Stimulated activated CD4-positive, alpha-beta T cell treated with anti-CD3 and anti-CD28 coated beads, TNF-alpha, amount 100 ng/mL, for 48 hours (primary cell): ENCODE measurements at regions not wholly inside any gene's neighbourhood (a gene's known extent, or its start where the extent isn't known, plus 50 kb on each side); places are given as distances from the start of the nearest gene placed in this dataset.
"Not testable (repeated sequence)": the region's sequence is repeated elsewhere in the genome, so short reads cannot be mapped to it uniquely, and the experiment has no call there.

Experiments
- DNase-seq, 3 donors: peaks; one replicate each; pipeline ENCODE4 v3.0.0-alpha.2; 2020; ENCODE audit warnings: low read depth in 3 of 3

DNA sequence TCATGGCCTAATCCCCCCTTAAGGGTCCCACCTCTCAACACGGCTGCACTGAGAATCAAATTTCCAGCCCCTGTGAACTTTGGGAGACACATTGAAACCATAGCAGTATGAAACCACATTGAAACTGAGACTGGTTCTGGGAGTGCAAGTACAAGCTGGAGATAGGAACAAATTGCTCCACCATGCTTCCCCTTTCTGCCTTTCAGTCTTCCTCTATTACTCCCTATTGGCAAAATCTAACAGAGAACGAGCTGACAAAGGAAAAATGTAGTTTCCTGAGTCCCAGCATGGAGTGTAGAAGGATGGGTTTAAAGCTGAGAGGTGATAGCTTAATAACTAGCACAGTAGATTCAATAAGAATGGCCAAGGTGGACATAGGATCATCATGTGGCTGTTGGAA lies 161.7 kb upstream of the RPL34 start:
- DNase-seq = no peak

DNA sequence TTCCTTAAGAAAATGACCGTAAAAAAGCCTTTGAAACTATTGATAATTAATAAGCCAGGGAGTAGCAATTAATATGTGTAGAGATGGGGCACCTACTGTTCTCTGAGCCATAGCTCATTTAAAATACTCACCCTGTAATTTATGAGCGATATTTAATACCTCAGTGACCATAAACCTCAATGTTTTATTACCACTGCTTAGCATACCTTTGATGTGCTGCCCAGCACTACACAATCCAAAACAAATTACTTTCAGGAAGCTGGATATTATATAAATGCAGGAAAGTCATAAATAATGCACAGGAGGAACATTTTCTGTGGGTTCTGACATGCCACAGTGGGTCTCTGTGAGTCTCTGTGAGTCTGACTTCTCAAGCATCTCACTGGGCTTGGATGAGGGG lies 166.1 kb upstream of the RPL34 start:
- DNase-seq = no peak

- no peak for DNase-seq
Observed at GRCh38 chr4:108453366-108453765, 167.0 kb upstream of the RPL34 start.

DNA sequence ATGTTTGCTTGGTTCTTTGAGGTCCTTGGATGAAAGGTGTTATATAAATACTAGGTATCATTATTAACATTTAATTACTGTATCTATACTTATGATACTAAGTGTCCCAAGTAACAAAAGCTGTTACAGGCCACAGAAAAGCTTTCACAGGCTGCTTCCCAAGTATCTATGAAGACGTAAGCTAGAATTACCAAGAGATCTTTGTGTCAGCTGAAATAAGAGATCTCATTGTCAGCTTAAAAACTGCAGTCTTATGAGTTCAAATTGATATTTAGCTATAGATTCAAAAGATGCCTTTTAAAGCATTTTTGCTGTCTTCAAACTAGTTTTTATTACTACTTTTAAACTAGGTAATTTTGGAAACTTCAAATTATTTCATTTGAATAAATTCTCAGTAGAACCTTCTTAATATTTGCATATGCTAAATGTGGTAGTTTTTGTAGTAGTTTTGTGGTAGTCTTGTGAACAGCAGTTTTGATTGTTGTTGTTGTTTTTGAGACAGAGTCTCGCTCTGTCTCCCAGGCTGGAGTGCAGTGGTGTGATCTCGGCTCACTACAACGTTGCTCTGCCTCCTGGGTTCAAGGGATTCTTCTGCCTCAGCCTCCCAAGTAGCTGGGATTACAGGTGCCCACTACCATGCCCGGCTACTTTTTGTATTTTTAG lies 170.0 kb upstream of the RPL34 start:
- DNase-seq = no peak

- no peak for DNase-seq
Observed at GRCh38 chr4:108449129-108449528, 171.2 kb upstream of the RPL34 start.

DNA sequence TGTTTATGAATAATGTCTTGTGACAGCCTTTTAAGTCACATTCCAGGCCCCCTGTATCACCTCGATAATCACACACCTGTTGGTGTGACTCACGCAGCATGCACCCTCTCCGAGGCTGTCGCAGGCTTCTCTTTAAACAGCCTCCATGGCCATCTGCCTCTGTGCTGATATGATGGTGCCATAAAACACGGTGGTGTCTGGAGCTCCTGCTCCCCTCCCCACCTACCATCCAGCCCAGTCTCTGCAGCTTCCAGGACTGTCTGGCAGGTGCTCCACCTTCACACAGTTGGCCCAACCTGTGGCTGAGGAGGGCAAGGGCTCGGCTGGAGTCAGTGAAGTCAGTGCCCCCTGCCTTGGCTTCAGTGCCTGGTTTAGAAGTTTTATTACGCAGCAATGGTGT lies 173.8 kb upstream of the RPL34 start:
- no peak for DNase-seq

DNA sequence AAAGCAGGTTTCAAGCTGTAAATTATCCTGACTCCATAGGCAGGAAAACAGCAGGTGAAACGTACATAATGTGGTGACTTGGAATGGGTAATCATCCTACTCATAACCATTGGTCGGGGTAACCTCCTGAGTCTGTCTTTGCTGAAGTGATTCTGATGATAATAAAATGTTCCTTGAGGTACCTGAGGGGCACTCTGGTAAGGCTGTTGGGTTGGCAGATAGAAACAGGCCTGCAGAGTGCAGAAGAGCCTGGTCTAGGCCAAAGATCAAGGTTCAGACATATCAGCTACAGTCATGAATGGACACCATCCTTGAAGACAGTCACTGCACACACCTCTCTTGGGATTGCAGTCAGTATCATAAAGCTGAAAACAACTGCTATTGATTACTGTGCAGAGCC lies 174.7 kb upstream of the RPL34 start:
- no peak for DNase-seq

GRCh38 chr4:108443585-108443984 lies 176.8 kb upstream of the RPL34 start:
- no peak for DNase-seq

DNA sequence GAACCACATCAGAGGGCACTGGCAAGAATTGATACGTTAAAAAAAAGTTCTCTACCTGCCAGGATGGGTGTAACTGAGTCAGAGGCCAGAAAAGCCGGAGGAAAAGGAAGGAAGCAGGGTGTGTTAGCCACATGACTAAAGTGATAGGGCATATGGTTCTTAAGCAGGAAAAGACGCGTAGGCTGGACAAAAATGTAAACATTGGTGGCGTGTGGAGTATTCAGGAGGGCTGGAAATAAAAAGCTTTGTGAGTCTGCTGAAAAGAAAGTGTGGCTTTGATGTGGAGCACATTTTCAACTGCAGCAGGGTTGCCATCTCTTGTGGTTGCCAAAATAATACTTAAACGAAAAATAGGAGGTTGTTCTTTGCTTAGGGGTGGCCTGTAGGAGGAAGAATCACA lies 186.5 kb upstream of the RPL34 start:
- DNase-seq = peak in 2 of 3 donors; percentile 7 to 10

DNA sequence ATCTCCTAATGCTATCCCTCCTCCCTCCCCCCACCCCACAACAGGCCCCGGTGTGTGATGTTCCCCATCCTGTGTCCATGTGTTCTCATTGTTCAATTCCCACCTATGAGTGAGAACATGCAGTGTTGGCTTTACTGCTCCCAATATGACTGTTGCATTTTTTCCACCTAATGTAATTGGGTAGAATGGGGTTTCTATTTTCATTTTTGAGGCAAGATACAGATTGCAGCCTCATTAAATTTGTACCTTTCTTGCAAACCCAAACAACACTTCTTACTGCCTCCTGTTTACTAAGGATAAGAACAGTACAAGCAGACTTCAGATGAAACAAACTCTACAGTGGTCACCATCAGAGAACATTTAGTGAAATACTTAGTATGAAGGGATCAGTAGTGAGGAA lies 187.0 kb upstream of the RPL34 start:
- DNase-seq = not testable (repeated sequence)

DNA sequence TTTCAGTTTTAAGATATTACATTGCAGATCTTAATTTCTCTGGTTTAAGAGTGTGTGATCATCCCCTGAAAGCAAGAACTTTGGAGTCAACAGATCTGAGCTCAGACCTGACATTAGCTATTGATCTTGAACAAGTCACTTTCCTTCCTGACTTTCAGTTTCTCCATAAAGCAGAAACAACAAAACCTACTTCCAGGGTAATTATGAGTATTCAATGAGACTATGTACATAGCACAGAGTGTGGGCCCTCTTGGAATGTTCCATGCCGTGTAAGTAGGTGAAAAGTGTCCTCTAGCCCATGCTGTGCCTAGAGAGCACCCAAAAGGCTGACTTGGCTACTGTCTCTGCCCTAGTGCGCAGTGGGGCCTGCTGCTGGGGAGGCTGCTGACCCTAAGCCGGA lies 188.0 kb upstream of the RPL34 start:
- no peak for DNase-seq

GRCh38 chr4:108431986-108432385 lies 188.4 kb upstream of the RPL34 start:
- DNase-seq = no peak

DNA sequence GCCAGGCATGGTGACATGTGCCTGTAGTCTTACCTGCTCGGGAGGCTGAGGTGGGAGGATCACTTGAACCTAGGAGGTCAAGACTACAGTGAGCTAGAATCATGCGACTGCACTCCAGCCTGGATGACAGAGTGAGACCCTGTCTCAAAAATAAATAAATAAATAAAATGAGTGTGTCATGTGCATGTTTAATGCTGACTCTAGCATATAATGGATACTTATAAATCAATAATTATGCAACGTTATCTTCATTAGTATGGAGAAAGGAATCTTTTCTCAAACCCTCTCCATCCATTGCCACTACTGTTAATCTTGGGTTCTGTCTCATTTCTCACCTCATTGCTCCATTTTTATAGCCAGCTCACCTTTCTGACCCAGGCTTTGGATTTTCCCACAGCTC lies 189.5 kb upstream of the RPL34 start:
- DNase-seq = no peak

DNA sequence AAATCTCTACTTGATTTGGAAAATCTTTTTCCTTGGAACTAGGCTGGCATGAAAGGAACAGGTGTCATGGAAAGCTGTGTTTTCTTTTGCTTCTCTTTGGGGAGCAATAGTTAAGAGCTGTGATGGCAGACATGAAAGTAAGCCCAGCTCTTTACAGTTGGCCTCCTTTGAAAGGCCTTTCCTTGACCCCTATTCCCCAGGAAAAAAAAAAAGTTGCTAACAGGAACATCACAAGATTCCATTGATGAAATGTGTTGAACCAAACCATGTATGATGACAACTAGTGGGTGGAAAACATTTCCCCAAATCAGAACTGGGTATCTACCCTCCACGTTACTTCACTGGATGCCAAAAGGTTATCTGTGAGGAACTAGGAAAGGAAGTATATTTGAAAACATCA lies 190.7 kb upstream of the RPL34 start:
- no peak for DNase-seq

DNA sequence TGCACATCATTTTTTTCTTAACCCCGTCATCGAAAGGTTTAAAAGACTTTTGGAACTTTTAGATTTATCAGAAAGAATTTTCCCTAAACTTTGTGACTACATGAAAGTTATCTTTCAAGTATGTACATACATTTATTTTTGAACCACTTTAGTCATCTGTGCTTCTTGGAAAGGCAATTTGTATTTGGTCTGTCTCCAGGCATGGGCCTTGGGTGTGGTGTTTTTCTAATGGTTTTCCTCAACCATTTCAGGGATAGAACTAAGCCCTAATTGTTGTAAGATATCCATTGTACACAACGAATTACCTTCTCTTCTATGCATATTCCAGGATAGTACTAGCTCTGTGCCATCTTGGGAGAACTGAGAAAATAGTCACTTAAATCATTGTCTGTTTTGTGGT lies 191.5 kb upstream of the RPL34 start:
- DNase-seq = no peak

- no peak for DNase-seq
Observed at GRCh38 chr4:108427946-108428485, 192.4 kb upstream of the RPL34 start.

DNA sequence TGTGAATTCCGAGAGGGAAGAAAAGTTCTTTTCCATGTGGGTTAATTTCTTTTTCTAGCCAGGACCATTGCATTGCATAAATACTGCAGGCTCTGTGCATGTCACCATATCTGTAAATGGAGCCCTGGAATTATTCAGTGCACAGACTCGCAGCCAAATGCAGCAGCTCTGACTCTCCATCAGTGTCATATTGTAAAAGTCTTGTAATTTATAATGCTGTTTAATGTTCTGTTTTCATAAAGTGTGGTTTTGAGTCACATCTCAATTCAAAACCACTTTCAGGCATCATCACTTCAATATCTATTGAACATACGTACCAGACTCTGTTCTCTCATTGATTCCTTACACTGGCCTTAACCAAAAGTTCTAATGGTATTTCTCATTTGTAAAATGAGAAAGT lies 193.9 kb upstream of the RPL34 start:
- DNase-seq = no peak

DNA sequence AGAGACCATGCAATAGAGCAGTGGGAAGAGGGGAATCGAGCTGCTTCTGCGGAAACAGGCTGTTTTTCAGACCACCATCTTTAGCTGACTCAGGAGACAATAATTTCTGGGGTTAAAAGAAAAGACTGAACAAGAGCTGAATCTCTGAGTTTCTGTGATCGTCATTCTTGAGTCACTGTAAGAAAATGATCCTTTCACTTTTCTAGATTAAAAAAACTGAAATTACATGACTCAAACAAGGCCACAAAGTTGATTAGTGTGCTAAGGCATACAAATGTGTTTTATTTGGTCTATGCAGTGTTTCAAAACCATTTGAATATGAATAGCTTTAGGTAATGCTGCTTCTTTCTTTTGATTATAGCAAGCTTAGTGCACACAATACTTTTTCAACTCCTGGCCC lies 194.4 kb upstream of the RPL34 start:
- no peak for DNase-seq

- DNase-seq = no peak
Observed at GRCh38 chr4:108417923-108418322, 202.5 kb upstream of the RPL34 start.

DNA sequence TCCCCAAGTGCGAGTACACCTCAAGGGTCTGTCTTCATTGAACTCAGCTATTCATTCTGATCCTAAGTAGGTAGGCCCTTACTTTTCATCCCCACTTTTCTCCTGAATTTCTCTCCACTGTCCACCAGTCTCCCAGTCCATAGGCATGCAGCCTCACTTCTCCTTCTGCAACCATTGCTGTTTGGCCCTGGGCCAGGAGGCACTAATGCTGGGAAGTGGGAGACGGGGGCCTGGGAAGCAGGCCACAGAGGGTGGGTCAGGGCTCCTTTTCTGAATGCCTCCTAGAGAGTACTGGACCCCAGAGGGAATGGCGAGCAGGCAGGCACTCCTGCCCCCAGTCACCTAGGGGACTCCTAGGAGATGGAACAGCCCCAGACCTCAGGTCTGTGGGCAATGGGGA lies 203.5 kb upstream of the RPL34 start:
- no peak for DNase-seq

GRCh38 chr4:108415389-108415788 lies 205.0 kb upstream of the RPL34 start:
- DNase-seq = no peak

DNA sequence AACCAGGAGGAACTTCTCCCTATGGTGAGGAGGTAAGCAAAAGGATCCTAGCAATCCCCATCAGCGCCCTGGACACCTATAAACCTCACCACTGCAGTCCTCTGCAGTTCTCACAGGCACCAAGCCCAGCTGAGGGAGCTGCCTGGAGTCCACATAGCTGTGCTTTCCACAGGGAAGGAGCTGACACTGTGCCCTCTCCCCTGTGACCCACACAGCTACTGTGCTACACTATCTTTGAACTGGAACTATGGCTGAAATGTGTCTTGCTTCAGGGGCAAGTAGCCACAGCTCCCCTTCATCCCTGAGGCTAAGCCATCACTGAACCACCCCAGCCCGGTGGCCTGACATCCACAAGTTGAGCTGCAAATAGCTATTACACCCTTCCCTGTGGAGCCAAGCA lies 208.5 kb upstream of the RPL34 start:
- no peak for DNase-seq

DNA sequence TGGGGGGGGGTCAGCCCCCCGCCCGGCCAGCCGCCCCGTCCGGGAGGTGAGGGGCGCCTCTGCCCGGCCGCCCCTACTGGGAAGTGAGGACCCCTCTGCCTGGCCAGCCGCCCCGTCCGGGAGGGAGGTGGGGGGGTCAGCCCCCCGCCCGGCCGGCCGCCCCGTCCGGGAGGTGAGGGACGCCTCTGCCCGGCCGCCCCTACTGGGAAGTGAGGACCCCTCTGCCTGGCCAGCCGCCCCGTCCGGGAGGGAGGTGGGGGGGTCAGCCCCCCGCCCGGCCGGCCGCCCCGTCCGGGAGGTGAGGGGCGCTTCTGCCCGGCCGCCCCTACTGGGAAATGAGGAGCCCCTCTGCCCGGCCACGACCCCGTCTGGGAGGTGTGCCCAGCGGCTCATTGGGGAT lies 210.7 kb upstream of the RPL34 start:
- not testable (repeated sequence) for DNase-seq

DNA sequence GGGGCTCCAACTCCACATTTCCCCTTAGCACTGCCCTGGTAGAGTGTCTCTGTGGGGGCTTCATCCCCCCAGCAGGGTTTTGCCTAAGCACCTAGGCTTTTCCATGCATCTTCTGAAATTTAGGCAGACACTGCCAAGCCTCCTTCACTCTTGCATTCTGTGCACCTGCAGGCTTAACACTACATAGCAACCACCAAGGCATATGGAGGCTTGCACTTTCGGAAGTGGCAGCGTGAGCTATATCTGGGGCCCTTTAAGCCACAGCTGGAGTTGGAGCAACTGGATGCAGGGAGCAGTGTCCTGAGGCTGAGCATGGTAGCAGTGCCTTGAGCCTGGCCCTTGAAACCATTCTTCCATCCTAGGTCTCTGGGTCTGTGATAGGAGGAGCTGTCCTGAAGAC lies 214.8 kb upstream of the RPL34 start:
- no peak for DNase-seq
